ENCODE measurements at regions not wholly inside any gene's neighbourhood (a gene's known extent, or its start where the extent isn't known, plus 50 kb on each side); places are given as distances from the start of the nearest gene placed in this dataset.

DNA sequence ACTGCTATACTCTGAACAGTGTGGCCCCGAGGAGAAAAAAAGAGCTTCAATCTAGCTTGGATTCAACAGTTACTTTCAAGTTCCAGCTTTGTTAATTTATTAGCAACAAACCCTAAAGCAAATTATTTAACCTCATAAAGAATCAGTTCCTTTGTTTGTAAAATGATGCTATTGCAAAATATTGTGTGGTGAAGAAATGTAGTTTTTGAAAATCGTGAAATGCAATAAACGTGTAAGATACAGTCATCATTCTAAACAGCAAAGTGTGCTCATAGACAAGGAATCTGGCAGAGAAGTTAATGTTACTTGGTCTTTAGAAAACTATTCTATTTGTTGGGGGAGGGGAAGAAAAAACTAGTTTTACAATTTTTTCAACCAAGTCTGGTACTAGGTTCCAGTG, 297.6 kb upstream of the ADGRL4 start:
- no peaks in the 10 kb centered on the region for H3K27me3 ChIP-seq
- no peaks in the 10 kb centered on the region for H3K4me1 ChIP-seq
- no peak for DNase-seq (ENCODE audit: low spot score in 2 of 2)
- no peaks in the 10 kb centered on the region for H3K36me3 ChIP-seq
- H3K9me3 ChIP-seq, result no peaks in the 10 kb centered on the region
- intact Hi-C loops (cut with DNase I; ENCODE audit: low total_unique reads), result no loop called here
- H3K4me3 ChIP-seq, result no peak overlapping the region
- no peak overlapping the region for H3K27ac ChIP-seq
- TF ChIP-seq POLR2AphosphoS5 (IDR thresholded peaks at IDR 0.05) (no peak), POLR2A (IDR thresholded peaks at IDR 0.05) (no peak)
- TF ChIP-seq, protein P1, sequence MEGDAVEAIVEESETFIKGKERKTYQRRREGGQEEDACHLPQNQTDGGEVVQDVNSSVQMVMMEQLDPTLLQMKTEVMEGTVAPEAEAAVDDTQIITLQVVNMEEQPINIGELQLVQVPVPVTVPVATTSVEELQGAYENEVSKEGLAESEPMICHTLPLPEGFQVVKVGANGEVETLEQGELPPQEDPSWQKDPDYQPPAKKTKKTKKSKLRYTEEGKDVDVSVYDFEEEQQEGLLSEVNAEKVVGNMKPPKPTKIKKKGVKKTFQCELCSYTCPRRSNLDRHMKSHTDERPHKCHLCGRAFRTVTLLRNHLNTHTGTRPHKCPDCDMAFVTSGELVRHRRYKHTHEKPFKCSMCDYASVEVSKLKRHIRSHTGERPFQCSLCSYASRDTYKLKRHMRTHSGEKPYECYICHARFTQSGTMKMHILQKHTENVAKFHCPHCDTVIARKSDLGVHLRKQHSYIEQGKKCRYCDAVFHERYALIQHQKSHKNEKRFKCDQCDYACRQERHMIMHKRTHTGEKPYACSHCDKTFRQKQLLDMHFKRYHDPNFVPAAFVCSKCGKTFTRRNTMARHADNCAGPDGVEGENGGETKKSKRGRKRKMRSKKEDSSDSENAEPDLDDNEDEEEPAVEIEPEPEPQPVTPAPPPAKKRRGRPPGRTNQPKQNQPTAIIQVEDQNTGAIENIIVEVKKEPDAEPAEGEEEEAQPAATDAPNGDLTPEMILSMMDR (IDR thresholded peaks at IDR 0.05), result no peak

DNA sequence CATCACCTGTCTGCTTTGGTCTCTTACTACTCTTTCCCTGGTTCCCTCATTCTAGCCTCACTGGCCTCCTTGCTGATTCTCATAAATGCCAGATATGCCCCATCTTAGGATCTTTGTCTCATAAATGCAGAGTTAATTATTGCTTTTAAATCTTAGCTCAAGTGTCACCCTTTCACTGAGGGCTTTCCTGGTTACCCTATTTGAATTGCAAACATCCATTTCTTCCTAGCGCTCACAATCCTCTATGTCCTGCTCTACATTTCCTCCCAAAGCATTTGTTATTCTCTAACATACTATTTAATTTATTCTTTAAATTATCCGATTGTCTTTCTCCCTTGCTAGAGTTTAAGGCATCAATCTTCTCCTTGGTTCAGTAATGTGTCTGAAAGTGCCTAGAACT, 296.5 kb upstream of the ADGRL4 start:
- no peak overlapping the region for H3K4me3 ChIP-seq
- H3K4me1 ChIP-seq, result no peaks in the 10 kb centered on the region
- no peak for TF ChIP-seq POLR2A (IDR thresholded peaks at IDR 0.05)
- no peak for TF ChIP-seq POLR2AphosphoS5 (IDR thresholded peaks at IDR 0.05)
- TF ChIP-seq, protein P1 (IDR thresholded peaks at IDR 0.05), result no peak
- intact Hi-C loops (cut with DNase I; ENCODE audit: low total_unique reads), result no loop called here
- H3K36me3 ChIP-seq, result no peaks in the 10 kb centered on the region
- DNase-seq (ENCODE audit: low spot score in 2 of 2), result no peak
- no peaks in the 10 kb centered on the region for H3K9me3 ChIP-seq
- no peak overlapping the region for H3K27ac ChIP-seq
- no peaks in the 10 kb centered on the region for H3K27me3 ChIP-seq

DNA sequence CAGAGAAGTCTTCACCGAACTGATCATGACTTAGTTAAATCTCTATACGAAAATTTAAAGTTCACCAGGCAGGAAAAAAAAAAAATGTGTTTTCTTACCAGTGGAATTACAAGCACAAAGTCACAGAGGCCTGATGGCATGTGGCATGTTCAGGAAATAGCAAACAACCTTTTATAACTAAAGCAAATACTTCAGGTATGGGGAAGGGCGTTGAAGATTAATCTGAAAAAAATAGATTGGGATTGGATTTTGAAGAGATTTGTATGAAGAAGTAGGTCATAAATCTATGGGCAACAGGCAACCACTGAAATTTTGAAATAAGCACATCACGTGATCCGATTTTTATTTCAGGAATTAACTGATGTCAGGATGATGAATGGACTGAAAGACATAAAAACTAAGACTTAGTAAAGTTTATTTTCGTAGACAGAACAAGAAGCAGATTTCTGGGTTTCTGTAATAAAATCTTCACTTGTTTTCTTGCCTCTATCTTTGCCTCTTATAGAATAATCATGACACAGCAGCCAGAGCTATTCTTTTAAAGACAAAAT, 295.9 kb upstream of the ADGRL4 start:
- DNase-seq (ENCODE audit: low spot score in 2 of 2), result no peak
- Histone ChIP-seq H3K27me3 (no peaks in the 10 kb centered on the region), H3K27ac (no peak overlapping the region), H3K4me1 (no peaks in the 10 kb centered on the region), H3K9me3 (no peaks in the 10 kb centered on the region), H3K4me3 (no peak overlapping the region), H3K36me3 (no peaks in the 10 kb centered on the region)
- intact Hi-C loops (cut with DNase I; ENCODE audit: low total_unique reads), result no loop called here
- TF ChIP-seq, protein P1 (IDR thresholded peaks at IDR 0.05), result no peak
- TF ChIP-seq POLR2A (IDR thresholded peaks at IDR 0.05) (no peak), POLR2AphosphoS5 (IDR thresholded peaks at IDR 0.05) (no peak)

DNA sequence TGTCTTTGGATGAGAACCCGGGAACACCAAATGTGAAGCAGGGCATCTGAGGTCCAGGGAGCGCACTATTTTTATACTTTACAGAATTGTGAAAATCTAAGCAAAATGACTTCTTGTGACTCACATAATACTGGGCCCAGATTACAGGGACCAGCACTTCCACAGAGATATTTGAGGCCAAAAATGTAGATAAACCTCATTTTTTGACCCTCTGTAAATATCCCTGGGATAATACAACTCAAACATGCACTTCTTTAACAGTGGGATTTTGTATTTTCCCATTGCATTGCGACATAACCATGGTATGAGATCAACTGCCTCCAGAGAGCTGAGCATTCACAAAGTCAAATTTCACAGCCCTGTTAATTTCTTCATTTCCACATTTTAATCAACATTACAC, 289.4 kb upstream of the ADGRL4 start:
- Histone ChIP-seq H3K4me3 (no peak overlapping the region), H3K4me1 (no peaks in the 10 kb centered on the region), H3K36me3 (no peaks in the 10 kb centered on the region), H3K9me3 (no peaks in the 10 kb centered on the region), H3K27me3 (no peaks in the 10 kb centered on the region), H3K27ac (no peak overlapping the region)
- no peak for DNase-seq (ENCODE audit: low spot score in 2 of 2)
- intact Hi-C loops (cut with DNase I; ENCODE audit: low total_unique reads), result no loop called here
- TF ChIP-seq, protein P1 (IDR thresholded peaks at IDR 0.05), result no peak
- no peak for TF ChIP-seq POLR2A (IDR thresholded peaks at IDR 0.05)

DNA sequence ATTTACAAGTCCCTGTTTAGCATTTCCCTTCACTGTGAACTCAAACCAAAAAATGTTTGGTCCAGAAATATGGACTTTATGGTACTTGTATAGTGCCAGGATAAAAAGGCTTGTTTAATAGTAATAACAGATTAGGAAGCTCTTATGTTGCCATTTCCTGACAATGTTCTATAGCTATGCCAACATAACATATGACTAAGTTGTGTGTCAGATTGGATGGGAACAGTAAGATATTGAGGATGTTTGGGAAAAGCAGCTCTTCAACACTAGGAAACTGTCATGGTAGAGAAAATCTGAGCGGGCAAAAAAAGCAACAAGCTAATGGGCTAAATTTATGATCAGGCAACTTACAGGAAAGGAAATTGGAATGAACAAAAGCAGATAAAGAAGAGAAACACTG, 287.1 kb upstream of the ADGRL4 start:
- no peaks in the 10 kb centered on the region for H3K27me3 ChIP-seq
- DNase-seq (ENCODE audit: low spot score in 2 of 2), result no peak
- H3K9me3 ChIP-seq, result no peaks in the 10 kb centered on the region
- H3K27ac ChIP-seq, result no peak overlapping the region
- no peak overlapping the region for H3K4me3 ChIP-seq
- H3K4me1 ChIP-seq, result no peaks in the 10 kb centered on the region
- intact Hi-C loops (cut with DNase I; ENCODE audit: low total_unique reads), result no loop called here
- TF ChIP-seq, protein P1 (IDR thresholded peaks at IDR 0.05), result no peak
- TF ChIP-seq POLR2A (IDR thresholded peaks at IDR 0.05), result no peak
- no peak for TF ChIP-seq POLR2AphosphoS5 (IDR thresholded peaks at IDR 0.05)
- no peaks in the 10 kb centered on the region for H3K36me3 ChIP-seq

All from breast epithelium (tissue), 4 donors.